Hepatocyte (in vitro differentiated cells): ENCODE measurements at regions not wholly inside any gene's neighbourhood (a gene's known extent, or its start where the extent isn't known, plus 50 kb on each side); places are given as distances from the start of the nearest gene placed in this dataset.

ENCODE experiments used
- EZH2 ChIP-seq: fragments of 200-600 bp; sonication (generic); IDR thresholded peaks from 2 replicates; pipeline ENCODE4 v1.6.1; 2016; ENCODE audit warnings: antibody characterized with exemption, mild to moderate bottlenecking, borderline replicate concordance
- EZH2phosphoT487 ChIP-seq: fragments of 200-600 bp; sonication (generic); IDR thresholded peaks from one replicate; pipeline ENCODE4 v1.6.1; 2018; ENCODE audit warnings: antibody characterized with exemption, mild to moderate bottlenecking, low read depth, moderate library complexity; ENCODE audit not compliant: unreplicated experiment, severe bottlenecking
- TF ChIP-seq, protein P1 (sequence below): fragments of 200-600 bp; sonication (generic); IDR thresholded peaks from 2 replicates; pipeline ENCODE4 v1.5.1; 2016; ENCODE audit warnings: antibody characterized with exemption, mild to moderate bottlenecking; ENCODE audit not compliant: poor library complexity

DNA sequence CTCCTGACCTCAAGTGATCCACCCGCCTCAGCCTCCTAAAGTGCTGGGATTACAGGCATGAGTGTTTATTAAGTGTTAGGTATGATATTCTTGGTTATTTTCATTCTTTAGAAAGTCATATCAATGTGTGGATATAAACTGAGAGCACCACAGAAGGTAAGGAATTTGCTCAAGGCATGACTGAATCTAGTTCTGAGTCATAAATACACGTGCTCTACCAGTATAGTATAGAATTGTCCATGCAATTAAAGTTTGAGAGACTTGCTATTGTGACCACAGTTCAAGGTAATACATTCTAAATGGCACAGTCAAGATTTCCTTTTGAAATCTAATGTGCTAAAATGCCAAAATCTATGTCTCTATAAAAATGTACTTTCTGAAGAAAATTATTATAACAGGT lies 401.1 kb upstream of the CHRM3 start:
- TF ChIP-seq, protein P1, sequence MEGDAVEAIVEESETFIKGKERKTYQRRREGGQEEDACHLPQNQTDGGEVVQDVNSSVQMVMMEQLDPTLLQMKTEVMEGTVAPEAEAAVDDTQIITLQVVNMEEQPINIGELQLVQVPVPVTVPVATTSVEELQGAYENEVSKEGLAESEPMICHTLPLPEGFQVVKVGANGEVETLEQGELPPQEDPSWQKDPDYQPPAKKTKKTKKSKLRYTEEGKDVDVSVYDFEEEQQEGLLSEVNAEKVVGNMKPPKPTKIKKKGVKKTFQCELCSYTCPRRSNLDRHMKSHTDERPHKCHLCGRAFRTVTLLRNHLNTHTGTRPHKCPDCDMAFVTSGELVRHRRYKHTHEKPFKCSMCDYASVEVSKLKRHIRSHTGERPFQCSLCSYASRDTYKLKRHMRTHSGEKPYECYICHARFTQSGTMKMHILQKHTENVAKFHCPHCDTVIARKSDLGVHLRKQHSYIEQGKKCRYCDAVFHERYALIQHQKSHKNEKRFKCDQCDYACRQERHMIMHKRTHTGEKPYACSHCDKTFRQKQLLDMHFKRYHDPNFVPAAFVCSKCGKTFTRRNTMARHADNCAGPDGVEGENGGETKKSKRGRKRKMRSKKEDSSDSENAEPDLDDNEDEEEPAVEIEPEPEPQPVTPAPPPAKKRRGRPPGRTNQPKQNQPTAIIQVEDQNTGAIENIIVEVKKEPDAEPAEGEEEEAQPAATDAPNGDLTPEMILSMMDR = no peak
- TF ChIP-seq EZH2 (no peak), EZH2phosphoT487 (no peak)
